Anterior cingulate cortex (tissue), 58 donors: ENCODE measurements at regions not wholly inside any gene's neighbourhood (a gene's known extent, or its start where the extent isn't known, plus 50 kb on each side); places are given as distances from the start of the nearest gene placed in this dataset.

Experiments used
- DNase-seq, 58 donors: peaks; one replicate each; lab custom pipeline; 2025; lab: John Stamatoyannopoulos, UW

DNA sequence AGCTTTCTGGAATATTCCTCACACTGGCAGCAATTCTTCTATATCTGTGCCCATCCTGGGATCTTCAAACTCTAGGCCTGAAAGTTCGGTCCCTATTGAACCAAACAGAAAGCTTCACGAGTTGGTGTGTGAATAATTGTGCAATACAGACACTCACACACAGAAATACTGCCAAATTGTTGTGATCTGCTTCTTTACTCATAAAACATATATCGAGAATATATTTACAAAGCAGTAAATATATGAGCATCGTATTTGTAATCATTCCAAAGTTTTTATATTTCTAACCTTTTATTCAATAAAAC lies 56.6 kb upstream of the BEX4 start:
- no peak for DNase-seq

DNA sequence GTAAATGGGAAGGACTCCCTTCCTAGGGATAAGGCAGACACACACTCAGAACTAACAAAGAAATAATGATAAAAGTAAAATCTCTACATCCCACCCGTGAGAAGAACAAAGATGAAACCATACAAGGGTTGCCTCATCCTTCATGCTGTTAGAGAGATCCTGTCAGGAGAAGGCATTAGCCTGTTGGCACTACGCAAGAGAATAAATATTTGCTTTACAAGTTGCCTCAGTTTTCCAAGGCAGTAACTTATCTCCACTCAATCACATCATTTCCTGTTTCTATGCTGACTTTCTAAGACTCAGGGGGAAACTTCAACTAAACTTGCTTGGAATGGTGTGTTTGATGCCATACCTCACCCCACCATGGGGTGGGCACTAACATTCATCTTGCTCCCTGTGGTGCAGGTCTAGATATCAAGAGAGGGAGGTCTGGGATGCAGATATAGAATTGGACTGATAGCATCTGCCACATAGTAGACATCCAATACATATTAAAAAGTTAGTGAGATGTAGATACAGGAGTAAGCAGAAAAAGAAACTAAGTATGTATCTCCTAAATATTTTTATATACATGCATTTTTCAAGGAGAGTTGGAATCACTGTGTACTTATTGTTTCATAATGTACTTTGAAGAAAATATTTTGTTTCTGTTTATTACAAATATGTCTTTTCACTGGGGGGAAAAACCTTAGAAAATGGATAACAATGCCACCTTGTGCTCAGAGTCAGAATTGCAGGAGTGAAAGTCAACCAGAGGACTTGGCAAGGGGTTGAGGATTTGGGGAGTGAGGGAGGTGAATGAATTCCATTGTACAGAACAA lies 57.2 kb upstream of the BEX4 start:
- DNase-seq: peak in 24 of 58 donors; percentile 0 to 36 (median 5)

DNA sequence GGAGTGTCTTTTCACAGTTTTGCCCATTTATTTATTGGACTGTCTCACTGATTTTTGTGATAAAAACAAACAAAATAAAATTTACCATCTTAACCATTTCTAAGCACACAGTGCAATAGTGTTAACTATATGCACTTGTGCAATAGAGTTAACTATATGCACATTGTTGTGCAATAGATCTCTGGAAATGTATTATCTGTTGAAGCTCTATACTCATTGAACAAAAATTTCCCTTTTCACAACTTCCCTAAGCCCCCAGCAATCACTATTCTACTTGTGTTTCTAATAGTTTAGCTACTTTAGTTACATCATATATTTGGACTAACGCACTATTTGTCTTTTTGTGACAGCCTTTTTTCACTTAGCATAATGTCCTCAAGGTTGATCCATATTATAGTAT lies 59.7 kb upstream of the BEX4 start:
- DNase-seq: no peak

DNA sequence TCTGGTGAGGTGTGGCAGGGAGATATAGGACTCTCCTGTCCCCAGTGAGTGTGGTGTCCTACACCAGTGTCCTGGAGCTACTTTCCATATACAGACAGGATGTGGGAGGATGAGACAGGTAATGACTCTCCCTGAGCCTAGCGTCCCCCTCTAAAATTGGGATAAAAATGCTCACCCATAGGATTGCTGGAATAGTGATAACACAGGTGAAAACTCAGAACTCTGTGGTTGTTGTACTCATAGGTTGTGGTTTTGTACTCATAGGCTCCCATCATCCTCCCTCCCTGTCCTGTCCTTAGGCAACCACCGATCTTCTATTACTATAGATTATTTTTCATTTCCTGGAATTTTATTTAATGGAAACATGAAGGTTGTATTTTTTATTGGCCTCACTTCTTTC lies 60.7 kb upstream of the NXF3 start:
- DNase-seq: no peak

DNA sequence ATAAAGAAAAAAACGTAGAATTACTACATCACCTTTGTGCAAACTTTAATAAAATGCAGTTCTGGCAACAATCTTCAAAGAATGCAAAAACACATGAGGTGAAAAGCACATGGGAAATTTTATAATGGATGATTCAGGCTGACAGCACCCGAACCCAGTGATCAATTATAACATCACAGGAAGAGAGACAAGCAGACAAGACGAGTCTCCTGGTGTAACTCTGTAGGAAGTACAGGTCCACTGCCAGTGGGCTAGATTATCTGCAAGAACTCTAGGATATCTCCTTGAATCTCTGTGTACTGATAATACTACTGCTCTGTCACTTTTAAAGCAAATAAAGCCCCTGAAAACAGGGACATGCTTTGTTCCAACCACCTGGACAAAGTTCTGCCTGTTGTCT lies 58.9 kb upstream of the NXF3 start:
- no peak for DNase-seq

DNA sequence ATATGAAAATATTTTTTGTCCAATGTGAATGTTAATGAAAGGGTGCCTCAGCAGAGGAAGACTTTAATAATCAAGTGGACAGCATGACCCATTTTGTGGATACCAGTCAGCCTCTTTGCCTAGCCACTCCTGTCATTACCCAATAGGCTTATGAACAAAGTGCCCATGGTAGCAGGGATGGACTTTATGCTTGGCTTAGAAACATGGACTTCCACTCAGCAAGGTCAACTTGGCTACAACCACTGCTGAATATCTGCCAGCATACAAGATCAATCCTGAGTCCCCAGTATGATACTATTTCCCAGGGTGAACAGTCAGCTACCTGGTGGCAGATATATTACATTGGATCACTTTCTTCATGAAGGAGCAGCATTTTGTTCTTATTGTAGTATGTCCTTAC lies 56.7 kb upstream of the NXF3 start:
- no peak for DNase-seq

DNA sequence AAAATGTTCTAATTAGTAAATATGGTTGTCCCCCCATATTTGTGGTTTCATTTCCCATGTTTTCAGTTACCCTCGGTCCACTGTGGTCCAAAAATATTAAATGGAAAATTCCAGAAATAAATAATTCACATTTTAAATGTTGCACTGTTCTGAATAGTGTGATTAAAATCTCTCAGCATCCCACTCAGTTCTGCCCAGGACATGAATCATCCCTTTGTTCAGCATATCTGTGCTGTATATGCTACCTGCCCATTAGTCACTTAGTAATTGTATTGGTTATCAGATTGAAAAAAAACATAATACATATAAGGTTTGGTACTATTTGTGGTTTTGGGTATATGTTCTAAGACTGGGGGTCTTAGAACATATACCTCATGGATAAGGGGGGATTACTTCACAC lies 55.1 kb upstream of the NXF3 start:
- no peak for DNase-seq
